HAP-1 (cell line): ENCODE measurements at regions not wholly inside any gene's neighbourhood (a gene's known extent, or its start where the extent isn't known, plus 50 kb on each side); places are given as distances from the start of the nearest gene placed in this dataset.

Experiments
- DNase-seq, 2 experiments: peaks; one replicate each; pipeline ENCODE4 v3.0.0-alpha.2; 2016 to 2020; ENCODE audit warnings: low spot score in 2 of 2
- H3K27me3 ChIP-seq: fragments of 250-450 bp; sonication (Bioruptor Pico); 2 replicates; pipeline ENCODE4 v1.5.1; 2020; ENCODE audit warnings: low read depth, mild to moderate bottlenecking, moderate library complexity
- H3K36me3 ChIP-seq: fragments of 250-450 bp; sonication (Bioruptor Pico); replicated peaks from 2 replicates; pipeline ENCODE4 v1.5.1; 2020; ENCODE audit warnings: mild to moderate bottlenecking
- H3K4me1 ChIP-seq: fragments of 250-450 bp; sonication (Bioruptor Pico); 2 replicates; pipeline ENCODE4 v1.5.1; 2020; ENCODE audit warnings: mild to moderate bottlenecking
- H3K4me3 ChIP-seq: fragments of 250-450 bp; sonication (Bioruptor Pico); 2 replicates; pipeline ENCODE4 v1.5.1; 2020; ENCODE audit warnings: mild to moderate bottlenecking, moderate library complexity
- H3K9me3 ChIP-seq: fragments of 250-450 bp; sonication (Bioruptor Pico); 2 replicates; pipeline ENCODE4 v1.5.1; 2020; ENCODE audit warnings: mild to moderate bottlenecking, moderate library complexity
- in situ Hi-C: fragments of 300-500 bp; cut with MboI; formaldehyde crosslinking; loops from 3 replicates; pipeline ENCODE4 v1.14.3; 2020; ENCODE audit warnings: low sequenced_read_pairs, inconsistent platforms, mixed read lengths

DNA sequence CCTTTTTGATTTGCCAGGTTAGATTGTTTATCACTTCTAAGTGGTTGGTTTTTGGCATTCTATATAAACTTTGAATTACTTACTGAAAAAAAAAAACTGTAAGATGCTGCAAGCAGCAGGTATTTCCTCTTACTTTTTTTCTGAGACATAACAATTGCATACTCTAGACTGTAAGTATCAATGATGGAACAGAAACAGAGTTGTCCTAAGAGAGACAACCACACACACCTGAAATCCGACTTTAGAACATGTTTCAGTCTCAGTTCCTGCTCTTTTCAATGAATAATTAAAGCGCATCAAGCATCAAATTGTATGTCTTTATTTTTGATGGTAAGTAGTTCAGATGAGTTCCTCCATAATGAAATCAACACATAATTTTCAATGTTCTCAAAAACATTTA is 105.3 kb upstream of the KHDRBS2 start:
- Histone ChIP-seq H3K27me3 (no peaks in the 10 kb centered on the region), H3K9me3 (no peaks in the 10 kb centered on the region), H3K4me1 (no peaks in the 10 kb centered on the region), H3K4me3 (no peak overlapping the region), H3K36me3 (no peaks in the 10 kb centered on the region)
- in situ Hi-C loops: no loop called here
- no peak for DNase-seq

DNA sequence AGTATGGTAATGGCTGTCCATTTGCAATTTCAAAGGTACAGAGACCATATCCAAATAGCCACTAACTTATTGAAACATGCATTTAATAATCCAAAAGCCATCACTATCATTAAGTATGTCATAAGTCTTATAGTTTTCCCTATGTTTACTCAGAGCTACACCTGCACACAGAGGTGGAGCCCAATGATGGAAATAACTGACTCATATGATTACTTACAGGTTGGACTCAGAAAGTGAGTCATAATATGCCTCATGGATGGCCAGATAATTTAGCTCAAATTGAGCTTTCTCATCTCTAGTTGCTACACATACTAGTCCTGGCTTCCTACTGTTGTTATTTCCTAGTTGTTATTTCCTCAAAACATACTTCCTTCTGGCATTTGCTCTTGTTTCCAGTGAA is 104.4 kb upstream of the KHDRBS2 start:
- no peaks in the 10 kb centered on the region for H3K36me3 ChIP-seq
- H3K4me3 ChIP-seq: no peak overlapping the region
- H3K27me3 ChIP-seq: no peaks in the 10 kb centered on the region
- no peak for DNase-seq
- no peaks in the 10 kb centered on the region for H3K9me3 ChIP-seq
- no peaks in the 10 kb centered on the region for H3K4me1 ChIP-seq
- in situ Hi-C loops: no loop called here

DNA sequence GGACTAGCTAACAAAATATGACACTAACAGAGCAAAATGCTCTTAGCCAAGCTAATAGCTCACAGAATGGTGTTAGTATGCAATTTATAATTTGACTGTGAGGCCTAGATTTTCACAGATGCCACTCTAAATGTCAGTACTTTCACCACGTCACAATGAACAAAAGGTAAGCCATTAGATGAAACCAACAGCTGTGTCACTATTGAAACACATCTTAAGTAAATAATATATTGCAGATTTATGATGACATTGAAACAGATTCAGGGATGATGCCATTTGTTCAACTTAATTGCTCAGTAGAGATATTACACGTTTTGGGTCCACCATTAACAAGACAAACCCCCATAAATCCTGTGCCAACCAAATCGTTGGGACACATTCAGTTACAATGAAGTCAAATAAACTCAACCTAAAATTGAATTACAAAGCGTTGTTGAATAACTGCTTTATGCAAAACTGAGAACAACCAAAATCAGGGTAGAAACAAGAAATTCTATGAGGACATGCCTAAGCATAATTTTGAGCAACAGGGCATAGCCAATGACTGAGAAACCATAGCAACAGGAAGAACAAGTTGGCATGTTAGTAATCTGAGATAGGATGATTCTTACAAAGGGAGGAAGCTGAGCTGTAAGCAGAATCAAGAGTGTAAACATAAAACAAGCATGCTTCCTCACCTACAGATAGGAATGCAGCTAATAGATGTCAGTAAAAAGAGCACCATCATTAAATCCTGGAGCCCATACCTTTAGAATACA is 85.6 kb upstream of the KHDRBS2 start:
- DNase-seq: no peak
- in situ Hi-C loops: no loop called here
- Histone ChIP-seq H3K27me3 (no peaks in the 10 kb centered on the region), H3K36me3 (no peaks in the 10 kb centered on the region), H3K9me3 (no peaks in the 10 kb centered on the region; the same call in 1 of the 2 replicates), H3K4me1 (no peaks in the 10 kb centered on the region), H3K4me3 (no peak overlapping the region)

DNA sequence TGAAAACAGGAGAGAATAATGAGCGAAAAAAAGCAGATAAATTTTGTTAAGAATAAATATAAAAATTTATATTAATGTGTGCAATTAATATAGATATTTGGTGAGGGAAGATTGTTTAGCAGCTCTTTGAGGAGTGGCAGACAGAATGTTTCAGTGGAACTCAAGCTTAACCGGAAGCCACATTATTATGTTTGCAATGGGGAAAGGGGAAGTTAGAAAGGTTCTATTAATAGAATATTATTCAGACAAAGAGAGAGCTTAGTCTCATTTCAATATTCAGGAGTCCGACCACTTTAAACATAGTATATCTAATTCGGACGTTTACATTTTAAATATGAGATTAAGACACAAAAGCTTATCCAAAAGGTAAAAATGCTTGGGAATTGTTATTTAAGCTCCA is 81.6 kb upstream of the KHDRBS2 start:
- in situ Hi-C loops: no loop called here
- H3K4me1 ChIP-seq: no peaks in the 10 kb centered on the region
- no peaks in the 10 kb centered on the region for H3K36me3 ChIP-seq
- no peak for DNase-seq
- no peaks in the 10 kb centered on the region for H3K9me3 ChIP-seq
- no peak overlapping the region for H3K4me3 ChIP-seq
- no peaks in the 10 kb centered on the region for H3K27me3 ChIP-seq

DNA sequence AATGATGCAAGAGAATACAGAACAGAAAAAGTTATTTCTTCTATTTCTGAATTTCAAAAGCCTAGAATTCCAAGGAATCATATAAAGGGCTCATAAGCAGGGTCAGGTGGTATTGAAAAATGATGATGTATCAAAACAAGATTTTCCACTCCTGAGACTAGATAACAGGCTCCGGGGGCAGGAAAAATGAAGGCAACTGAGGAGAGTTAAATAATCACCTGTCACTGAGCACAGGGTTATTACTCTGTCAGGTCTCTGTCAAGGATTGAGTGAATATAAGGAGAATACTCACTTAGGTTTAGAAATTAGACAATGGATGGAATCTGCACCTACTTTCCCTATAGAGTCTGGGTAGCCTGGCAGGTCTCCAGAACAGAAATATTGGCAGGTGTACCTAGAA is 76.1 kb upstream of the KHDRBS2 start:
- no peak for DNase-seq
- Histone ChIP-seq H3K4me1 (no peaks in the 10 kb centered on the region), H3K9me3 (peaks cover 2% of the 10 kb centered on the region; the same call in 1 of the 2 replicates), H3K4me3 (no peak overlapping the region), H3K27me3 (no peaks in the 10 kb centered on the region), H3K36me3 (no peaks in the 10 kb centered on the region)
- in situ Hi-C loops: no loop called here

DNA sequence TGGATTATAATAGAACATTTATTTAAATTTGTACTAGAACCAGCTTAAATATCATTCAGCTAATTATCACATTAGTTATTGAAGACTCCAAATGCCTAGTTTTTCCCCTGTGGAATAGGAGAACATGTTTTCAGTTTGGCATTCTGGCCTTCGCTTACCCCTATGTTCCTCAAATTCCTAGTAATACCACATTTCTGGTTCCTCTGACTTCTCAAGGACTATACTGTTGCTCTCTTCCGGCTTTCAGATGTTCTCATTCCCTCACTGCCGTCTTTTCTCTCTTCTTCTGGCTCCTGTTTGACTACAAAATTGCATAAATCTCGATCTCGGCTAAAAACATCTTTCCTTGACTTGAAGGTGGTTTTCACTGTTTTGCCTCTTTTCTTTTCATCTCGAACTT is 71.8 kb upstream of the KHDRBS2 start:
- Histone ChIP-seq H3K27me3 (no peaks in the 10 kb centered on the region), H3K4me1 (no peaks in the 10 kb centered on the region), H3K9me3 (peaks cover 2% of the 10 kb centered on the region; the same call in 1 of the 2 replicates), H3K36me3 (no peaks in the 10 kb centered on the region), H3K4me3 (no peak overlapping the region)
- DNase-seq: no peak
- in situ Hi-C loops: no loop called here

DNA sequence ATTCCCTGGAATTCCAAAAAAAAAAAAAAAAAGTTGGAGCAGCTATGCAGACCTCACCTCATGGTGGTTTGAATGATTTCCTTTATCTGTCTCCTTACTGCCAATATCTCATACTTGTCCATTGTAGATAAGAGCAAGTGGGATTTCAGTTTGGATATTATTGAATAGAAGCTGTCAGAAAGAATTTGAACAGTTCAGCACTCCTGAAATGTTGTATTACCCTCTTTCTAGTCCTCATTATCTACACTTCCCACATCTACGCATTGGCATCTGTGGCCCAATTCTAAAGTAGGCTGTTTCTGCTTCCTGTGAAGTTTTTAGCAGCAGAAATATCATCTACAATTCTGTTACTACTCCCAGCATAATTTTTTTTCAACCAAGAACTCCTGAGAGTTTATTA is 68.2 kb upstream of the KHDRBS2 start:
- Histone ChIP-seq H3K9me3 (no peaks in the 10 kb centered on the region), H3K36me3 (no peaks in the 10 kb centered on the region), H3K4me1 (no peaks in the 10 kb centered on the region), H3K4me3 (no peak overlapping the region), H3K27me3 (no peaks in the 10 kb centered on the region)
- no peak for DNase-seq
- in situ Hi-C loops: no loop called here

DNA sequence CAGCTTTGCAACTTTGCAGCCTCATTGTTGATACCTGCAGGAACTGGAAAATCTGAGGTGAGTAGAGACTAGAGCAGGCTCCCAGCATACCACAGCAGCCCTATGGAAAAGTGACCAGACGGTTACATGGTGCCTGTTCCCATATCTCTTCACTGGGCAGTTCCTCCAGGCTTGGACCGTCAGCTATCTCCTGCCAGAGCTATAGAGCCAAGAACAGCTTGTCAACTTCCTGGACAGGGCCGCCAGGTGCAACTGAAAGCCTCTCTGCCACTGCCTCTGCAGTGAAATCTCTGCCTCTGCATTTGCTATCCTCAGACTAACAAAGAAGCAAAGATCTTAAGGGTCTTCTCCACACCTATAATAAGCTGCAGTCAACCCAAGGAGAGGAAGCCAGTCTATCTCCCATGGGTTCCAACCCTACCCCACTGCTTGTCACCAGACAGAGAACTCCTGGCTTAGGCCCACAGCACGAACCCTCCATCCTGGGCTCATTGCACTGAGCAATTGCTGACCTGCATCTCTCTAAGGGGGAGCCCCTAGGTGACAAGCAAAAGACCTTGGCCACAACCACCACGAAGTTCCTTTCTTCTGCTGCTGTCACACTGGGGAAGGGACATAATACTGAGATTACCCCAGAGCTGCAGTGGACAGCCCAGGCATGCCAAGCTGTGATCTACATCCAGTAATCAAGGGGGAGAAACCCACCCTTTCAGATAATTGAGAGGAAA is 60.1 kb upstream of the KHDRBS2 start:
- in situ Hi-C loops: no loop called here
- DNase-seq: no peak

DNA sequence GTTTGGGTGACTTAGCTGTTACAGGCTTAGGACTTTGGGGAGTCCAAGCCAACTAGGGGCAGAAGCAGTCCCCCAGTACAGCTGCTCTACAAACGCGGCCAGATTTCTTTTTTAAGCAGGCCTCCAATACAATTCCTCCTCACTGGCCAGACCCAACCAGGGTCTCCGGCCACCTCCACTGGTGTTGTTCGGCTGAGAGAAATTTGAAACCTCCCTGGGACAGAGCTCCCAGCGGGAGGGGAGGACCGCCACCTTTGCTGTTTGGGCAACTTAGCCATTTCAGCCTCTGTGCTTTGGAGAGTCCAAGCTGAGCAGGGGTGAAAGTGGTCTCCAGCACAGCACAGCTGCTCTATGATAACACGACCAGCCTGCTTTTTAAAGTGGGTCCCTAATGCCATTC is 59.4 kb upstream of the KHDRBS2 start:
- DNase-seq: no peak
- no peaks in the 10 kb centered on the region for H3K4me1 ChIP-seq
- in situ Hi-C loops: no loop called here
- H3K27me3 ChIP-seq: no peaks in the 10 kb centered on the region
- H3K36me3 ChIP-seq: no peaks in the 10 kb centered on the region
- no peak overlapping the region for H3K4me3 ChIP-seq
- H3K9me3 ChIP-seq: no peaks in the 10 kb centered on the region

More for the DNA sequence above, 60.1 kb upstream of the KHDRBS2 start:
- Histone ChIP-seq H3K4me3 (no peak overlapping the region), H3K9me3 (no peaks in the 10 kb centered on the region), H3K36me3 (no peaks in the 10 kb centered on the region), H3K27me3 (no peaks in the 10 kb centered on the region), H3K4me1 (no peaks in the 10 kb centered on the region)

DNA sequence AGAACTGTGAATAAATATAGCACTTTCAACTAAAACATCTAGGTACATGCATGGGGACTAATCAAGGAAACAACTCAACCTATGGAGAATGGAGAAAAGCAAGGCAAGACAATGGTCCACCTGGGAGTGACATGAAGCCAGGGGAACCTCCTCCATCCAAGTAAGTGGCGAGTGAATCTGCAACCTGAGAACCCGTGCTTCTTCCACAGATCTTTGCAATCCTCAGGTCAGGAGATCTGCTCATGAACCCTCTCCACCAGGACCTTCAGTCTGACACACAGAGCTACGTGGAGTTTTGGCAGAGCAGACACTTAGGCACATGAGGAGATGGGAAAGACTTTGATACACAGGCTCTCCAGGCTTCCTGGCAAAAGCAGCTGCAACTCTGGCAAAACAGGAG is 58.8 kb upstream of the KHDRBS2 start:
- no peak overlapping the region for H3K4me3 ChIP-seq
- in situ Hi-C loops: no loop called here
- H3K9me3 ChIP-seq: no peaks in the 10 kb centered on the region

DNA sequence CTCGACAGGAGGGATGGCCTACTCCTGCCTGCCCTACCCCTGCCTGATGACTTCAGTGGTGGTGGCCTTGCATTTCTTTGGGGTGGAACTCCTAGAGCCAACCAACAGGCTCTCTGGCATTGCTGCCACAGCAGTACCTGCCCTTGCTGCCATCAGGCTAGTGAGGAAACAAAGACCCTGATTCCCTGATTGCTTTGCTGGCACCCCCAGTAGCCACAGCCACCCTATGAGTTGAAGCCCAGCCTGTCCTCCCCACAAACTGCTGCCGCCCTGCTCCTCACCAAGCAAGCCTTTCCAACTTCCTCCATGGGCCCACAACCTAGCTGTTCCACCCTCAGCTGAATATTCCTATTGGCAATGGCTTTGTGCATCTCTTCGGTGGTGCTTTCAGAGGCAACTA is 52.5 kb upstream of the KHDRBS2 start:
- Histone ChIP-seq H3K9me3 (no peaks in the 10 kb centered on the region), H3K4me1 (no peaks in the 10 kb centered on the region), H3K36me3 (no peaks in the 10 kb centered on the region), H3K4me3 (no peak overlapping the region), H3K27me3 (no peaks in the 10 kb centered on the region)
- DNase-seq: no peak
- in situ Hi-C loops: no loop called here

More for the DNA sequence above, 58.8 kb upstream of the KHDRBS2 start:
- no peak for DNase-seq
- no peaks in the 10 kb centered on the region for H3K27me3 ChIP-seq
- no peaks in the 10 kb centered on the region for H3K4me1 ChIP-seq
- no peaks in the 10 kb centered on the region for H3K36me3 ChIP-seq
